ENCODE measurements at regions not wholly inside any gene's neighbourhood (a gene's known extent, or its start where the extent isn't known, plus 50 kb on each side); places are given as distances from the start of the nearest gene placed in this dataset.

DNA sequence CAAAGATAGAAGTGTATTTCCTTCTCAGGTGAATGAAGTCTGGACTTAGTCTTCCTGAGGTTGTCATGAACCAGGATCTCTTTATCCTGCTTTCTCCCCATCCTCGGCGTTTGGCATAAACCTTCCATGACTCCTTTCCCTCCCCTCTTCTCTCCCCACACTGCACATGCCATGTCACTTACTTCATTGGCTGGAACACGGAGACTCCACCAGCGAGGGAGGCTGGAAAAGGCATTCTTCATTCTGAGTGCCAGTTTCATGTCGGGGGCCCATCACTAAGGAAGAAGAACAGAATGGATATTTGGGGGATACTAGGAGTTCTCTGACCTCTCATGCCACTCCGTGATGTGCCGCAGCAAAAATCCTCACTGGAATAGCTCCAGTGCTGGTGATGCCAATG is 105.6 kb downstream of the VCPKMT start:
- TF ChIP-seq POLR2A (IDR thresholded peaks at IDR 0.05; ENCODE audit: low read depth, low read length) = no peak
- no peak for TF ChIP-seq POLR2AphosphoS5 (IDR thresholded peaks at IDR 0.05; ENCODE audit: low read depth, low read length)
- TF ChIP-seq TAF1 (IDR thresholded peaks at IDR 0.05; ENCODE audit: borderline replicate concordance, low read depth, low read length) = no peak
